ENCODE measurements at regions not wholly inside any gene's neighbourhood (a gene's known extent, or its start where the extent isn't known, plus 50 kb on each side); places are given as distances from the start of the nearest gene placed in this dataset.

DNA sequence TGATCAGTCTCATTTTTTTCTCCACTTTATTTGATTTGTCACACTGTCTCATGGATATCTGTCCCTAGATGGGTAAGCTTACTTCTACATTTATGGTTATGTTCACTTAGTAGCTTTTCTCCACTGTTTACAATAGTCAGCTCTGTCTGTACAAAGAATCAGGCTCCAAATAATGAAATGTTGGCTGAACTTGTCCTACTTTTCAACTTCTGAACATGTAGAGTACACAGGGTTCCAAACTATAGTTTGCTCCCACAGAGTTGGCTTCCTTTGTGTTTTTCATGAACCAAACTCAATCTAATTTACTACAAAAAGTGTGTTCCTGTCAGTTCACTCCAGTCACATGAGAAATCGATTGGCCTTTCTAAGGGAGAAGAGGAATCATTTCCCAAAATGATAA, 175.0 kb downstream of the CCDC71L start:
- no peak overlapping the region for H3K4me3 ChIP-seq (ENCODE audit: low read depth, low read length)
- TF ChIP-seq, protein P1, sequence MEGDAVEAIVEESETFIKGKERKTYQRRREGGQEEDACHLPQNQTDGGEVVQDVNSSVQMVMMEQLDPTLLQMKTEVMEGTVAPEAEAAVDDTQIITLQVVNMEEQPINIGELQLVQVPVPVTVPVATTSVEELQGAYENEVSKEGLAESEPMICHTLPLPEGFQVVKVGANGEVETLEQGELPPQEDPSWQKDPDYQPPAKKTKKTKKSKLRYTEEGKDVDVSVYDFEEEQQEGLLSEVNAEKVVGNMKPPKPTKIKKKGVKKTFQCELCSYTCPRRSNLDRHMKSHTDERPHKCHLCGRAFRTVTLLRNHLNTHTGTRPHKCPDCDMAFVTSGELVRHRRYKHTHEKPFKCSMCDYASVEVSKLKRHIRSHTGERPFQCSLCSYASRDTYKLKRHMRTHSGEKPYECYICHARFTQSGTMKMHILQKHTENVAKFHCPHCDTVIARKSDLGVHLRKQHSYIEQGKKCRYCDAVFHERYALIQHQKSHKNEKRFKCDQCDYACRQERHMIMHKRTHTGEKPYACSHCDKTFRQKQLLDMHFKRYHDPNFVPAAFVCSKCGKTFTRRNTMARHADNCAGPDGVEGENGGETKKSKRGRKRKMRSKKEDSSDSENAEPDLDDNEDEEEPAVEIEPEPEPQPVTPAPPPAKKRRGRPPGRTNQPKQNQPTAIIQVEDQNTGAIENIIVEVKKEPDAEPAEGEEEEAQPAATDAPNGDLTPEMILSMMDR (IDR thresholded peaks at IDR 0.05; ENCODE audit: insufficient read depth, low read depth, low read length) = no peak
- DNase-seq (ENCODE audit: low read depth) = no peak

GRCh38 chr7:106485031-106485551, 175.9 kb downstream of the CCDC71L start:
- H3K4me3 ChIP-seq (ENCODE audit: low read depth, low read length) = no peak overlapping the region
- peak; percentile 75 for DNase-seq (ENCODE audit: low read depth)
- TF ChIP-seq, protein P1 (IDR thresholded peaks at IDR 0.05; ENCODE audit: insufficient read depth, low read depth, low read length) = no peak

- TF ChIP-seq, protein P1 (IDR thresholded peaks at IDR 0.05; ENCODE audit: insufficient read depth, low read depth, low read length) = no peak
- no peak overlapping the region for H3K4me3 ChIP-seq (ENCODE audit: low read depth, low read length)
- DNase-seq (ENCODE audit: low read depth) = peak; percentile 80
These were observed 176.4 kb downstream of the CCDC71L start for GRCh38 chr7:106484562-106484961.

GRCh38 chr7:106482091-106482490, 178.9 kb downstream of the CCDC71L start:
- no peak overlapping the region for H3K4me3 ChIP-seq (ENCODE audit: low read depth, low read length)
- no peak for DNase-seq (ENCODE audit: low read depth)
- TF ChIP-seq, protein P1 (IDR thresholded peaks at IDR 0.05; ENCODE audit: insufficient read depth, low read depth, low read length) = no peak

GRCh38 chr7:106480616-106481031, 180.3 kb downstream of the CCDC71L start:
- no peak for DNase-seq (ENCODE audit: low read depth)
- H3K4me3 ChIP-seq (ENCODE audit: low read depth, low read length) = no peak overlapping the region
- TF ChIP-seq, protein P1 (IDR thresholded peaks at IDR 0.05; ENCODE audit: insufficient read depth, low read depth, low read length) = no peak

GRCh38 chr7:106480161-106480579, 180.8 kb downstream of the CCDC71L start:
- TF ChIP-seq, protein P1 (IDR thresholded peaks at IDR 0.05; ENCODE audit: insufficient read depth, low read depth, low read length) = no peak
- no peak overlapping the region for H3K4me3 ChIP-seq (ENCODE audit: low read depth, low read length)
- peak; percentile 44 for DNase-seq (ENCODE audit: low read depth)

DNA sequence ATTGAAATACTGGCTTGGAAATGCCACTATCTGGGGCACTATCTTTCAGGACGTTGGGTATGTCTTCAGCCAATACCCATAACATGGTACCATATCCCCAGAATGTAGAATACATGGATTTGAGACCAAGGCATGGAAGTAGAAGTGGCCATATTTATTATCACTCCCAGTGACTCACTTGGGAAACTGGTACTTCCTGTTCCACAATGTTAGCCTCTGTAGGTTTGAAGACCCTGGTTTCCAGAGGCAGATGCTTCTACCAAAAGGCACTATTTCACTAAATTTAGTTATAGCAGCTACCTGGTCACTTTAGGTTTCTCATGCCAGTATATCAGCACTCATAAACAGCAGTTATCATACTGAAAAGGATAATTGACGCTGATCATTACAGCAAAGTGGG, 184.2 kb downstream of the CCDC71L start:
- H3K4me3 ChIP-seq (ENCODE audit: low read depth, low read length) = no peak overlapping the region
- DNase-seq (ENCODE audit: low read depth) = no peak
- TF ChIP-seq, protein P1 (IDR thresholded peaks at IDR 0.05; ENCODE audit: insufficient read depth, low read depth, low read length) = no peak

All from fibroblast of villous mesenchyme (primary cell).